Left ventricle myocardium inferior (tissue), 1 donor: ENCODE measurements at regions not wholly inside any gene's neighbourhood (a gene's known extent, or its start where the extent isn't known, plus 50 kb on each side); places are given as distances from the start of the nearest gene placed in this dataset.

Experiments
- DNase-seq: peaks from one replicate; pipeline ENCODE4 v3.0.0-alpha.2; 2020
- H3K27ac ChIP-seq: fragments of 200-600 bp; replicated peaks from 2 replicates; pipeline ENCODE4 v1.8.0; 2021
- H3K27me3 ChIP-seq: fragments of 200-600 bp; 2 replicates; pipeline ENCODE4 v1.8.0; 2021; ENCODE audit warnings: low read depth
- H3K36me3 ChIP-seq: fragments of 200-600 bp; 2 replicates; pipeline ENCODE4 v1.8.0; 2021
- H3K4me1 ChIP-seq: fragments of 200-600 bp; 2 replicates; pipeline ENCODE4 v1.8.0; 2021
- H3K4me3 ChIP-seq: fragments of 200-600 bp; 2 replicates; pipeline ENCODE4 v1.8.0; 2021; ENCODE audit warnings: mild to moderate bottlenecking, moderate library complexity
- H3K9me3 ChIP-seq: fragments of 200-600 bp; replicated peaks from 2 replicates; pipeline ENCODE4 v1.8.0; 2021
- CTCF ChIP-seq: fragments of 200-600 bp; IDR thresholded peaks from 2 replicates; pipeline ENCODE4 v1.8.0; 2021; ENCODE audit warnings: antibody characterized with exemption, mild to moderate bottlenecking, borderline replicate concordance
- intact Hi-C: fragments of 100-400 bp; cut with micrococcal nuclease; formaldehyde crosslinking; loops from one replicate; pipeline ENCODE4 v1.11.0; 2022
- donor health status: DM: no; HTN: yes; CAD: no; lungs with severe emphysema.

GRCh38 chr18:56185126-56185525 lies 453.3 kb downstream of the TXNL1 start:
- no peak for DNase-seq
- intact Hi-C loops, result no loop called here
- Histone ChIP-seq H3K27me3 (no peaks in the 10 kb centered on the region), H3K9me3 (no peaks in the 10 kb centered on the region), H3K4me3 (no peak overlapping the region), H3K27ac (no peak overlapping the region), H3K4me1 (no peaks in the 10 kb centered on the region), H3K36me3 (no peaks in the 10 kb centered on the region)
- TF ChIP-seq CTCF, result no peak

- intact Hi-C loops, result no loop called here
Observed at GRCh38 chr18:56176751-56177150, 461.6 kb downstream of the TXNL1 start.

GRCh38 chr18:56175330-56176001 lies 462.9 kb downstream of the TXNL1 start:
- no peaks in the 10 kb centered on the region for H3K36me3 ChIP-seq
- intact Hi-C loops, result no loop called here
- no peaks in the 10 kb centered on the region for H3K4me1 ChIP-seq
- no peak for TF ChIP-seq CTCF
- no peak overlapping the region for H3K27ac ChIP-seq
- no peaks in the 10 kb centered on the region for H3K27me3 ChIP-seq
- no peak overlapping the region for H3K4me3 ChIP-seq
- DNase-seq, result no peak
- H3K9me3 ChIP-seq, result no peaks in the 10 kb centered on the region

More at GRCh38 chr18:56176751-56177150, 461.6 kb downstream of the TXNL1 start:
- no peak for DNase-seq
- no peaks in the 10 kb centered on the region for H3K4me1 ChIP-seq
- TF ChIP-seq CTCF, result no peak
- no peaks in the 10 kb centered on the region for H3K27me3 ChIP-seq
- H3K27ac ChIP-seq, result no peak overlapping the region
- H3K36me3 ChIP-seq, result no peaks in the 10 kb centered on the region
- H3K4me3 ChIP-seq, result no peak overlapping the region
- no peaks in the 10 kb centered on the region for H3K9me3 ChIP-seq

- Histone ChIP-seq H3K36me3 (no peaks in the 10 kb centered on the region), H3K4me1 (no peaks in the 10 kb centered on the region), H3K9me3 (no peaks in the 10 kb centered on the region), H3K27ac (no peak overlapping the region), H3K4me3 (no peak overlapping the region), H3K27me3 (no peaks in the 10 kb centered on the region)
- TF ChIP-seq CTCF, result no peak
- intact Hi-C loops, result no loop called here
- DNase-seq, result no peak
Observed at GRCh38 chr18:56173542-56174220, 464.7 kb downstream of the TXNL1 start.

GRCh38 chr18:56172527-56172926 lies 465.9 kb downstream of the TXNL1 start:
- H3K36me3 ChIP-seq, result no peaks in the 10 kb centered on the region
- intact Hi-C loops, result no loop called here

More at GRCh38 chr18:56172527-56172926, 465.9 kb downstream of the TXNL1 start:
- no peak for TF ChIP-seq CTCF
- DNase-seq, result no peak
- no peak overlapping the region for H3K4me3 ChIP-seq
- peaks cover 11% of the 10 kb centered on the region for H3K4me1 ChIP-seq
- H3K27me3 ChIP-seq, result no peaks in the 10 kb centered on the region
- no peaks in the 10 kb centered on the region for H3K9me3 ChIP-seq
- H3K27ac ChIP-seq, result no peak overlapping the region
